Loucy (cell line): ENCODE measurements at regions not wholly inside any gene's neighbourhood (a gene's known extent, or its start where the extent isn't known, plus 50 kb on each side); places are given as distances from the start of the nearest gene placed in this dataset.

Experiments used
- CTCF ChIP-seq: fragments of 200-600 bp; sonication (generic); conservative IDR thresholded peaks from 2 replicates; pipeline ENCODE4 v1.5.1; 2014; ENCODE audit warnings: mild to moderate bottlenecking, antibody characterized with exemption, low read length
- EZH2phosphoT487 ChIP-seq: fragments of 200-600 bp; IDR thresholded peaks from 2 replicates; pipeline ENCODE4 v1.6.1; 2018; ENCODE audit warnings: antibody characterized with exemption, mild to moderate bottlenecking, moderate library complexity, borderline replicate concordance

DNA sequence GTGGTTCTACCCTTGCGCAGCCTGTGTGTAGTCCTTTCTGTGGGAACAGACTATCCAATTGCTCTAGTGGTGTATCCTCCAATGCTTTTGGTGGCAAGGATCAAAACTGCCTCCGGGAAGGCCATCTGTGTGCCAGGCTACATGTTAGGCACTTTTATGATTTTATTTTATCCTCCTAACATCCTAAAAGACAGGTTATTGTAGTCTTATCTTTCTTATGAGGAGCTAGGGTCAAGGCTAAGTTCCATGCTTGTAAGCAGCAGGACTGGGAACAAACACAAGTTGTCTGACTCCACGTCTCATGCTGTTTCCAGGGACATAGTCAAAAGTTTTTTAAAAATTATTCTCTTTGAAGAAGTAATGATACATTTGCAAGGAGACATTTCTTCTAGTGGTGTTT lies 278.7 kb upstream of the ADAMTSL1 start:
- TF ChIP-seq CTCF (no peak), EZH2phosphoT487 (no peak)
